IMR-90 (cell line): ENCODE measurements at regions not wholly inside any gene's neighbourhood (a gene's known extent, or its start where the extent isn't known, plus 50 kb on each side); places are given as distances from the start of the nearest gene placed in this dataset.

ENCODE experiments used
- ATAC-seq: fragments of 200-7000 bp; cut with Tn5 transposase; 2 replicates; pipeline ENCODE4 v1.9.1; 2020; ENCODE audit warnings: low read depth, mild to moderate bottlenecking, moderate library complexity
- BruUV-seq: library from RNA; stranded (reverse); fragments of 400-500 nt; replicated peaks from 2 replicates; lab custom pipeline; 2021; lab: Mats Ljungman, UMichigan
- CTCF ChIA-PET: fragments of 300-600 bp; formaldehyde crosslinking; extraction: SDS; loops from one replicate; lab custom pipeline; 2021; ENCODE audit warnings: antibody characterized with exemption; lab: Yijun Ruan, JAX
- POLR2A ChIA-PET: fragments of 300-600 bp; sonication (Branson Sonifier 250); formaldehyde crosslinking; loops from one replicate; lab custom pipeline; 2022; ENCODE audit warnings: antibody characterized with exemption; ENCODE audit not compliant: unreplicated experiment; lab: Charles Lee
- DNase-seq: peaks from one replicate; pipeline ENCODE4 v3.0.0; 2013
- H2AFZ ChIP-seq: replicated peaks from 2 replicates; pipeline ENCODE3; 2013; ENCODE audit warnings: low read length, mild to moderate bottlenecking; ENCODE audit not compliant: poor library complexity
- H2AK5ac ChIP-seq: 2 replicates; pipeline ENCODE4 v1.6.1; 2013; ENCODE audit warnings: low read depth, low read length, inconsistent platforms
- H2AK9ac ChIP-seq: replicated peaks from 2 replicates; pipeline ENCODE3; 2013; ENCODE audit warnings: mild to moderate bottlenecking, low read depth, low read length, moderate library complexity; ENCODE audit not compliant: poor library complexity
- H2BK120ac ChIP-seq: 2 replicates; pipeline ENCODE4 v1.6.1; 2013; ENCODE audit warnings: low read depth, low read length, inconsistent platforms
- H2BK15ac ChIP-seq: 3 replicates; pipeline ENCODE4 v1.6.1; 2013; ENCODE audit warnings: low read depth, low read length, inconsistent platforms
- H2BK20ac ChIP-seq: 2 replicates; pipeline ENCODE4 v1.6.1; 2013; ENCODE audit warnings: low read depth, mild to moderate bottlenecking, inconsistent platforms, low read length, moderate library complexity
- H2BK5ac ChIP-seq: 2 replicates; pipeline ENCODE4 v1.6.1; 2013; ENCODE audit warnings: mild to moderate bottlenecking, low read depth, low read length, inconsistent platforms; ENCODE audit not compliant: poor library complexity, severe bottlenecking
- H3K14ac ChIP-seq: replicated peaks from 2 replicates; pipeline ENCODE4 v1.6.1; 2013; ENCODE audit warnings: low read depth, low read length, inconsistent platforms
- H3K18ac ChIP-seq: 2 replicates; pipeline ENCODE4 v1.6.1; 2013; ENCODE audit warnings: low read depth, low read length, control low read depth
- H3K23ac ChIP-seq: 2 replicates; pipeline ENCODE4 v1.6.1; 2013; ENCODE audit warnings: low read depth, low read length, inconsistent platforms
- H3K27ac ChIP-seq: 2 replicates; pipeline ENCODE4 v1.5.1; 2013; ENCODE audit warnings: mild to moderate bottlenecking, control low read depth, low read length; ENCODE audit not compliant: insufficient read depth
- H3K27me3 ChIP-seq: 2 replicates; pipeline ENCODE4 v1.6.1; 2013; ENCODE audit warnings: low read length; ENCODE audit not compliant: control insufficient read depth, insufficient read depth
- H3K36me3 ChIP-seq: 2 replicates; pipeline ENCODE4 v1.6.1; 2013; ENCODE audit warnings: low read length, mixed read lengths; ENCODE audit not compliant: control insufficient read depth, insufficient read depth
- H3K4ac ChIP-seq: 2 replicates; pipeline ENCODE4 v1.6.1; 2013; ENCODE audit warnings: low read depth, low read length, inconsistent platforms
- H3K4me1 ChIP-seq: 2 replicates; pipeline ENCODE4 v1.6.1; 2013; ENCODE audit warnings: low read length, mixed read lengths; ENCODE audit not compliant: control insufficient read depth, insufficient read depth
- H3K4me2 ChIP-seq: 2 replicates; pipeline ENCODE4 v1.6.1; 2013; ENCODE audit warnings: low read depth, mild to moderate bottlenecking, control low read depth, low read length, moderate library complexity
- H3K4me3 ChIP-seq: 2 replicates; pipeline ENCODE4 v1.5.1; 2013; ENCODE audit warnings: low read depth, mild to moderate bottlenecking, control low read depth, low read length, moderate library complexity; ENCODE audit not compliant: insufficient read depth
- H3K56ac ChIP-seq: 2 replicates; pipeline ENCODE4 v1.6.1; 2013; ENCODE audit warnings: low read length, inconsistent platforms; ENCODE audit not compliant: insufficient read depth; ENCODE audit errors: extremely low read depth
- H3K79me1 ChIP-seq, 2 experiments: 2 replicates each; pipeline ENCODE4 v1.6.1; 2013; ENCODE audit warnings: low read length in 2 of 2, inconsistent platforms in 1 of 2, low read depth in 1 of 2
- H3K9ac ChIP-seq: 2 replicates; pipeline ENCODE4 v1.6.1; 2013; ENCODE audit warnings: low read depth, low read length, control low read depth
- H3K9me1 ChIP-seq: 2 replicates; pipeline ENCODE4 v1.6.1; 2013; ENCODE audit warnings: low read length, inconsistent platforms; ENCODE audit not compliant: insufficient read depth
- H3K9me3 ChIP-seq: 2 replicates; pipeline ENCODE4 v1.6.1; 2013; ENCODE audit warnings: low read length; ENCODE audit not compliant: control insufficient read depth, insufficient read depth
- H4K20me1 ChIP-seq: 2 replicates; pipeline ENCODE4 v1.6.1; 2013; ENCODE audit warnings: low read length, inconsistent platforms; ENCODE audit not compliant: insufficient read depth
- H4K5ac ChIP-seq: 2 replicates; pipeline ENCODE4 v1.6.1; 2013; ENCODE audit warnings: mild to moderate bottlenecking, low read depth, low read length, control low read depth
- H4K8ac ChIP-seq, 2 experiments: 2 replicates each; pipeline ENCODE4 v1.6.1; 2013; ENCODE audit warnings: low read depth in 2 of 2, low read length in 2 of 2, control low read depth in 1 of 2, inconsistent platforms in 1 of 2
- H4K91ac ChIP-seq: 2 replicates; pipeline ENCODE4 v1.6.1; 2013; ENCODE audit warnings: low read depth, low read length, inconsistent platforms; ENCODE audit not compliant: insufficient read depth
- BHLHE40 ChIP-seq: fragments of 150-350 bp; IDR thresholded peaks from 2 replicates; pipeline ENCODE4 v1.6.1; 2016; ENCODE audit warnings: mild to moderate bottlenecking, low read depth, low read length
- RFX5 ChIP-seq: IDR thresholded peaks from 2 replicates; pipeline ENCODE4 v1.8.0; 2012; ENCODE audit warnings: low read depth, mild to moderate bottlenecking, low read length, moderate library complexity
- SMC3 ChIP-seq: fragments of 150-350 bp; IDR thresholded peaks from 2 replicates; pipeline ENCODE4 v1.6.1; 2016; ENCODE audit warnings: low read depth, mild to moderate bottlenecking, antibody characterized with exemption, low read length, moderate library complexity
- WGBS, 2 experiments: methylation state at CpG; one replicate each; pipeline versions ENCODE4 v1.1.5 to v1.1.7; 2013; ENCODE audit warnings: missing lambda C conversion rate in 2 of 2; ENCODE audit not compliant: insufficient read length in 1 of 2; ENCODE audit errors: extremely low coverage in 2 of 2; 5-methylcytosine and 5-hydroxymethylcytosine counted together
- dilution Hi-C: fragments of 300-500 bp; cut with HindIII; formaldehyde crosslinking; loops from one replicate; pipeline ENCODE4 v1.14.3; 2018; ENCODE audit warnings: low sequenced_read_pairs; ENCODE audit not compliant: unreplicated experiment
- in situ Hi-C: fragments of 300-500 bp; cut with MboI; formaldehyde crosslinking; loops from 3 replicates; pipeline ENCODE4 v1.14.3; 2019; ENCODE audit warnings: low sequenced_read_pairs, inconsistent platforms, mixed read lengths
- intact Hi-C: fragments of 100-400 bp; cut with micrococcal nuclease; formaldehyde crosslinking; loops from 2 replicates; pipeline ENCODE4 v1.10.0; 2022
- TF ChIP-seq, protein P1 (sequence below): conservative IDR thresholded peaks from 2 replicates; pipeline ENCODE4 v1.5.1; 2012; ENCODE audit warnings: mild to moderate bottlenecking, low read depth, low read length, improper control_type of control experiment

DNA sequence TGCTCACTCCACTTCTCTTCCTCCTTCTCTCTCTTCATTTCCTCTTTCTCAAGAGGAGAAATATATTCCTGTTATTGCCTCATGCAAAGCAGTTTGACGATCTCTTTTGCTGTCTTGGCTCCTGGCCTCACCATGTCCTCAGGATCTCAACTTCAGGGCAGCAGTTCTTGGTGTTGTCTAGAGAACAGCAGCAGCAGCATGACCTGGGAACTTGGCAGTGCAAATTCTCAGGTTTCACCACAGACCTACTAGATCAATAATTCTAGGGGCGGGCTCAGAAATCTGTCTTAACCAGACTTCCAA, 193.4 kb upstream of the EDNRA start:
- dilution Hi-C loops = no loop called here
- WGBS, 2 experiments = 0% methylated on average over 1 of the region's 2 CpGs; no CpG with 5 or more reads in 1 of the 2 experiments

More for the DNA sequence above, 193.4 kb upstream of the EDNRA start:
- no peak overlapping the region for H4K8ac ChIP-seq
- no peaks in the 10 kb centered on the region for H3K36me3 ChIP-seq
- H2BK5ac ChIP-seq = no peak overlapping the region
- intact Hi-C loops (no loop called here), in situ Hi-C loops (no loop called here)
- no peaks in the 10 kb centered on the region for H3K9me3 ChIP-seq
- no peak overlapping the region for H2AK9ac ChIP-seq
- H3K56ac ChIP-seq = no peak overlapping the region
- ChIA-PET POLR2A (no interaction called here), CTCF (interaction anchor here (0.6 kb wide), 1 partner anchor 40 kb away, joined by 3 read pairs; no protein-coding TSS in a partner anchor)
- H2AFZ ChIP-seq = no peak overlapping the region
- no peak overlapping the region for H3K23ac ChIP-seq
- no peak overlapping the region for H4K5ac ChIP-seq
- no peaks in the 10 kb centered on the region for H3K27me3 ChIP-seq
- no peak overlapping the region for H4K91ac ChIP-seq
- H3K79me1 ChIP-seq = no peaks in the 10 kb centered on the region
- no peak overlapping the region for H2BK15ac ChIP-seq
- no peak overlapping the region for H3K18ac ChIP-seq
- no peak overlapping the region for H3K4me2 ChIP-seq
- H2BK20ac ChIP-seq = no peak overlapping the region
- no peak overlapping the region for H3K9ac ChIP-seq
- ATAC-seq (no peak), DNase-seq (no peak)
- TF ChIP-seq SMC3 (no peak), RFX5 (no peak), BHLHE40 (no peak)
- TF ChIP-seq, protein P1, sequence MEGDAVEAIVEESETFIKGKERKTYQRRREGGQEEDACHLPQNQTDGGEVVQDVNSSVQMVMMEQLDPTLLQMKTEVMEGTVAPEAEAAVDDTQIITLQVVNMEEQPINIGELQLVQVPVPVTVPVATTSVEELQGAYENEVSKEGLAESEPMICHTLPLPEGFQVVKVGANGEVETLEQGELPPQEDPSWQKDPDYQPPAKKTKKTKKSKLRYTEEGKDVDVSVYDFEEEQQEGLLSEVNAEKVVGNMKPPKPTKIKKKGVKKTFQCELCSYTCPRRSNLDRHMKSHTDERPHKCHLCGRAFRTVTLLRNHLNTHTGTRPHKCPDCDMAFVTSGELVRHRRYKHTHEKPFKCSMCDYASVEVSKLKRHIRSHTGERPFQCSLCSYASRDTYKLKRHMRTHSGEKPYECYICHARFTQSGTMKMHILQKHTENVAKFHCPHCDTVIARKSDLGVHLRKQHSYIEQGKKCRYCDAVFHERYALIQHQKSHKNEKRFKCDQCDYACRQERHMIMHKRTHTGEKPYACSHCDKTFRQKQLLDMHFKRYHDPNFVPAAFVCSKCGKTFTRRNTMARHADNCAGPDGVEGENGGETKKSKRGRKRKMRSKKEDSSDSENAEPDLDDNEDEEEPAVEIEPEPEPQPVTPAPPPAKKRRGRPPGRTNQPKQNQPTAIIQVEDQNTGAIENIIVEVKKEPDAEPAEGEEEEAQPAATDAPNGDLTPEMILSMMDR = no peak
- no peak overlapping the region for H3K14ac ChIP-seq
- no peaks in the 10 kb centered on the region for H3K4me1 ChIP-seq
- no peak overlapping the region for H3K27ac ChIP-seq
- no TSS peak for BruUV-seq
- H2BK120ac ChIP-seq = no peak overlapping the region
- H3K4me3 ChIP-seq = no peak overlapping the region
- H3K9me1 ChIP-seq = no peaks in the 10 kb centered on the region
- no peak overlapping the region for H2AK5ac ChIP-seq
- H3K4ac ChIP-seq = no peak overlapping the region
- H4K20me1 ChIP-seq = no peaks in the 10 kb centered on the region
